ENCODE measurements at regions not wholly inside any gene's neighbourhood (a gene's known extent, or its start where the extent isn't known, plus 50 kb on each side); places are given as distances from the start of the nearest gene placed in this dataset.
A peak's percentile ranks its signal among the peaks of the same experiment; 100 is the strongest.

- DNase-seq: peak; percentile 33 to 48
These were observed 52.8 kb upstream of the FILIP1 start for GRCh38 chr6:75546381-75546780.

DNA sequence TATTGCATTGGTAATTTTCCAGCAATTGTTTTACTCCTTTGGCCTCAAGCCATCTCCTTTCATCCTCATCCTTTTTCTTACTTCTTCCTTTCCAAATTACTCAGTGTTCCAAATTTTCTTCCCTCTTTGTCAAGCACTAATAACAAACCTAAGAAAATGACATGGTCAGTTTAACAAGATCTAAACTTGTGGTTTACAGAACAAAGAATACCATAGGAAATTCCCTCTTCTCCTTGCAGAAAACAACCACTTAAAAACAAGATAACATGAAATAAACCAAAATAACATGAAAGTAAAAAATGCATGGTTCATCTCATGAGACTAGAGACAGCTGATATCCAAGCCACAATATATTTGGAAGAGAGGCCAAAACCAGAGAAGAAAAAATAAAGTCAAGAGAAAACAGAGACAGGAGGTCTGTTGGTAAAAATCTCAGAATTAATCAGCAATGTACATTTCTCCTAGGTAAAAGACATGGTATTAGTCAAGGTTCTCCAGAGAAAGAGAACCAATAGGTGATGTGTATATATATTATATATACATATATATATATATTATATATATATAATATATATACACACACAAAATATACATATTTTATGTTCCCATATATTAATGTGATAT lies 51.0 kb upstream of the SENP6 start:
- no peak for DNase-seq

GRCh38 chr6:75551367-75551952 lies 50.2 kb upstream of the SENP6 start:
- no peak for DNase-seq

Data from AML-193 (cell line).